A172 (cell line): ENCODE measurements at regions not wholly inside any gene's neighbourhood (a gene's known extent, or its start where the extent isn't known, plus 50 kb on each side); places are given as distances from the start of the nearest gene placed in this dataset.

Experiments used
- DNase-seq: peaks from one replicate; pipeline ENCODE4 v3.0.0-alpha.2; 2015; ENCODE audit warnings: low spot score

- no peak for DNase-seq
These were observed 581.4 kb downstream of the CDH11 start for GRCh38 chr16:64540434-64540833.

GRCh38 chr16:64539811-64540371, 582.0 kb downstream of the CDH11 start:
- DNase-seq = no peak

- DNase-seq = no peak
These were observed 587.6 kb downstream of the CDH11 start for GRCh38 chr16:64534180-64534780.

- DNase-seq = no peak
These were observed 589.2 kb downstream of the CDH11 start for GRCh38 chr16:64532691-64533090.

- no peak for DNase-seq
These were observed 589.7 kb downstream of the CDH11 start for GRCh38 chr16:64532117-64532516.

GRCh38 chr16:64531401-64531800, 590.5 kb downstream of the CDH11 start:
- no peak for DNase-seq

GRCh38 chr16:64522548-64522947, 599.3 kb downstream of the CDH11 start:
- no peak for DNase-seq

GRCh38 chr16:64513871-64514270, 608.0 kb downstream of the CDH11 start:
- DNase-seq = no peak

GRCh38 chr16:64507240-64508024, 614.4 kb downstream of the CDH11 start:
- DNase-seq = no peak

- DNase-seq = no peak
These were observed 622.7 kb downstream of the CDH11 start for GRCh38 chr16:64499211-64499610.

- no peak for DNase-seq
These were observed 623.5 kb downstream of the CDH11 start for GRCh38 chr16:64498363-64498762.

GRCh38 chr16:64493709-64494108, 628.2 kb downstream of the CDH11 start:
- no peak for DNase-seq

GRCh38 chr16:64489449-64489848, 632.4 kb downstream of the CDH11 start:
- no peak for DNase-seq

- no peak for DNase-seq
These were observed 635.3 kb downstream of the CDH11 start for GRCh38 chr16:64486561-64486960.

- DNase-seq = no peak
These were observed 640.4 kb downstream of the CDH11 start for GRCh38 chr16:64481497-64481896.

- peak; percentile 41 for DNase-seq
These were observed 643.5 kb downstream of the CDH11 start for GRCh38 chr16:64478252-64478906.

GRCh38 chr16:64475627-64476351, 646.1 kb downstream of the CDH11 start:
- DNase-seq = no peak

- no peak for DNase-seq
These were observed 650.9 kb downstream of the CDH11 start for GRCh38 chr16:64470916-64471315.

GRCh38 chr16:64469906-64470702, 651.8 kb downstream of the CDH11 start:
- DNase-seq = no peak

GRCh38 chr16:64469351-64469750, 652.5 kb downstream of the CDH11 start:
- DNase-seq = no peak

GRCh38 chr16:64468515-64469090, 653.3 kb downstream of the CDH11 start:
- no peak for DNase-seq
